ENCODE measurements at regions not wholly inside any gene's neighbourhood (a gene's known extent, or its start where the extent isn't known, plus 50 kb on each side); places are given as distances from the start of the nearest gene placed in this dataset.
"Not testable (repeated sequence)": the region's sequence is repeated elsewhere in the genome, so short reads cannot be mapped to it uniquely, and the experiment has no call there.

GRCh38 chr3:159886050-159886449 is 102.6 kb upstream of the IL12A start:
- DNase-seq: no peak

- DNase-seq: not testable (repeated sequence)
Observed at GRCh38 chr3:159886530-159886929, 102.1 kb upstream of the IL12A start.

GRCh38 chr3:159887168-159887567 is 101.5 kb upstream of the IL12A start:
- DNase-seq: no peak

- no peak for DNase-seq
Observed at GRCh38 chr3:159887911-159888310, 100.7 kb upstream of the IL12A start.

GRCh38 chr3:159892171-159892795 is 96.4 kb upstream of the IL12A start:
- no peak for DNase-seq

GRCh38 chr3:159892801-159893200 is 95.8 kb upstream of the IL12A start:
- DNase-seq: no peak

GRCh38 chr3:159894386-159894785 is 94.2 kb upstream of the IL12A start:
- DNase-seq: no peak

- DNase-seq: no peak
Observed at GRCh38 chr3:159895430-159895829, 93.2 kb upstream of the IL12A start.

- no peak for DNase-seq
Observed at GRCh38 chr3:159896543-159896942, 92.1 kb upstream of the IL12A start.

- no peak for DNase-seq
Observed at GRCh38 chr3:159897331-159898075, 91.1 kb upstream of the IL12A start.

- DNase-seq: no peak
Observed at GRCh38 chr3:159898147-159898546, 90.5 kb upstream of the IL12A start.

GRCh38 chr3:159899166-159899565 is 89.5 kb upstream of the IL12A start:
- DNase-seq: no peak

- DNase-seq: no peak
Observed at GRCh38 chr3:159902546-159903314, 85.9 kb upstream of the IL12A start.

GRCh38 chr3:159904455-159904854 is 84.2 kb upstream of the IL12A start:
- DNase-seq: no peak

- DNase-seq: no peak
Observed at GRCh38 chr3:159904911-159905310, 83.7 kb upstream of the IL12A start.

GRCh38 chr3:159907828-159908227 is 80.8 kb upstream of the IL12A start:
- DNase-seq: no peak

GRCh38 chr3:159910991-159911663 is 77.5 kb upstream of the IL12A start:
- DNase-seq: no peak

- DNase-seq: no peak
Observed at GRCh38 chr3:159911664-159912037, 77.0 kb upstream of the IL12A start.

- DNase-seq: no peak
Observed at GRCh38 chr3:159913712-159914414, 74.8 kb upstream of the IL12A start.

- no peak for DNase-seq
Observed at GRCh38 chr3:159914426-159914825, 74.2 kb upstream of the IL12A start.

- DNase-seq: no peak
Observed at GRCh38 chr3:159916052-159916451, 72.6 kb upstream of the IL12A start.

- DNase-seq: no peak
Observed at GRCh38 chr3:159917141-159917540, 71.5 kb upstream of the IL12A start.

- DNase-seq: no peak
Observed at GRCh38 chr3:159919873-159920272, 68.8 kb upstream of the IL12A start.
